ENCODE measurements at regions not wholly inside any gene's neighbourhood (a gene's known extent, or its start where the extent isn't known, plus 50 kb on each side); places are given as distances from the start of the nearest gene placed in this dataset.

DNA sequence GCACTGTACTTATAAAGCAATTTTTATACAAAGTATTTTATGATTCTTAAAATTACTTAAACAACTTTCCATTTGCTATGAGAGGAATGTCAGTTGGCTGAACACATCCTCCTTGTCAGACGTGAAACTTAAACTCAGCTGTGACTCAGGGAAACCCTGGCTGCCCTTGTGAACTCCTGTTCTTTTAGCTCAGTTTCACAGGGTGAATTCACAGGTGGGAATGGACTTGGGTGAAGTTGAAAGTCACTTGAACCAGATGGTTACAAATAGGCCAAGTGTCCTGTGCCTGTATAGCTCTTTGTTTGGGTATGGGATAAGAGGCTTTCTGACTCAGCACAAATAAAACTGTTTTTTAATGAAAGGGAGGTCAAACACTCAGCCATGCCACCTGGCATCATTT lies 67.4 kb upstream of the FAM47B start:
- H3K4me1 Mint-ChIP-seq = no peaks in the 10 kb centered on the region
- 82 to 86% methylated on average over 1 of the region's 1 CpG for WGBS, 2 experiments (ENCODE audit: insufficient coverage in 1 of 2, insufficient read length in 1 of 2)
- H3K9me3 Mint-ChIP-seq = peaks cover 20% of the 10 kb centered on the region
- H3K27me3 Mint-ChIP-seq (ENCODE audit: insufficient read depth) = no peaks in the 10 kb centered on the region
- no peaks in the 10 kb centered on the region for H3K27me3 ChIP-seq (ENCODE audit: control insufficient read depth, insufficient read depth, low read length, poor library complexity, severe bottlenecking)
- H3K9me3 ChIP-seq (ENCODE audit: control insufficient read depth, low read length) = no peaks in the 10 kb centered on the region
- no peaks in the 10 kb centered on the region for H3K36me3 ChIP-seq (ENCODE audit: control insufficient read depth, insufficient read depth, low read length)
- TF ChIP-seq, protein P1, sequence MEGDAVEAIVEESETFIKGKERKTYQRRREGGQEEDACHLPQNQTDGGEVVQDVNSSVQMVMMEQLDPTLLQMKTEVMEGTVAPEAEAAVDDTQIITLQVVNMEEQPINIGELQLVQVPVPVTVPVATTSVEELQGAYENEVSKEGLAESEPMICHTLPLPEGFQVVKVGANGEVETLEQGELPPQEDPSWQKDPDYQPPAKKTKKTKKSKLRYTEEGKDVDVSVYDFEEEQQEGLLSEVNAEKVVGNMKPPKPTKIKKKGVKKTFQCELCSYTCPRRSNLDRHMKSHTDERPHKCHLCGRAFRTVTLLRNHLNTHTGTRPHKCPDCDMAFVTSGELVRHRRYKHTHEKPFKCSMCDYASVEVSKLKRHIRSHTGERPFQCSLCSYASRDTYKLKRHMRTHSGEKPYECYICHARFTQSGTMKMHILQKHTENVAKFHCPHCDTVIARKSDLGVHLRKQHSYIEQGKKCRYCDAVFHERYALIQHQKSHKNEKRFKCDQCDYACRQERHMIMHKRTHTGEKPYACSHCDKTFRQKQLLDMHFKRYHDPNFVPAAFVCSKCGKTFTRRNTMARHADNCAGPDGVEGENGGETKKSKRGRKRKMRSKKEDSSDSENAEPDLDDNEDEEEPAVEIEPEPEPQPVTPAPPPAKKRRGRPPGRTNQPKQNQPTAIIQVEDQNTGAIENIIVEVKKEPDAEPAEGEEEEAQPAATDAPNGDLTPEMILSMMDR (conservative IDR thresholded peaks at IDR 0.05) = no peak
- no peak overlapping the region for H3K4me3 ChIP-seq (ENCODE audit: low read length)
- H3K36me3 Mint-ChIP-seq (ENCODE audit: low read depth) = no peaks in the 10 kb centered on the region
- no peak overlapping the region for H3K9ac ChIP-seq (ENCODE audit: extremely low read depth, low read length, poor library complexity, severe bottlenecking)
- no peak overlapping the region for H3K4me3 Mint-ChIP-seq
- DNase-seq = no peak
- no peak overlapping the region for H3K27ac ChIP-seq (ENCODE audit: low read depth, low read length)
- H3K27ac Mint-ChIP-seq = no peak overlapping the region
- H3K4me1 ChIP-seq (ENCODE audit: control insufficient read depth, insufficient read depth, low read length) = no peaks in the 10 kb centered on the region

DNA sequence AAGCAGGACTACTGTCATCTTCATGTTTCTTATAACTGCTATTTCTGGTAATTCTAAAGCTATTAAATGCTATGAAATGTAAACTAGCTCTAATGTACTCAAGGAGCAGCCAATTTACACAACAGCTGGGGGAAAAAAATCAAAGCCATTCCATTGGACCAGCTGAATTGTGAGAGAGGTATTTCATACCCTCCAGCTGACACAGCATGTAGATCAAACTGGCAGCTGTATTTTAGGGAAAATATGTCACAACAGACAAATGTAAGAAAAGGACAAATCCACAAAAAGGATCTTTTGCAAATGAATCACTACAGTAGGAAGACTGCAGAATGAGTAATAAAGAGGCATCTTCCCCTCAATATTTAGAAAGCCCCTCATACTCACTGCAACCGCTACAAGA lies 65.2 kb upstream of the FAM47B start:
- DNase-seq = no peak
- TF ChIP-seq, protein P1 (conservative IDR thresholded peaks at IDR 0.05) = no peak
- H3K4me1 ChIP-seq (ENCODE audit: control insufficient read depth, insufficient read depth, low read length) = no peaks in the 10 kb centered on the region
- 88% methylated on average over 1 of the region's 1 CpG; no CpG with 5 or more reads in 1 of the 2 experiments for WGBS, 2 experiments (ENCODE audit: insufficient coverage in 1 of 2, insufficient read length in 1 of 2)
- Mint-ChIP-seq H3K4me1 (no peaks in the 10 kb centered on the region), H3K4me3 (no peak overlapping the region), H3K27me3 (ENCODE audit: insufficient read depth) (no peaks in the 10 kb centered on the region), H3K27ac (no peak overlapping the region), H3K36me3 (ENCODE audit: low read depth) (no peaks in the 10 kb centered on the region), H3K9me3 (no peaks in the 10 kb centered on the region)
- H3K27me3 ChIP-seq (ENCODE audit: control insufficient read depth, insufficient read depth, low read length, poor library complexity, severe bottlenecking) = no peaks in the 10 kb centered on the region
- no peak overlapping the region for H3K27ac ChIP-seq (ENCODE audit: low read depth, low read length)
- H3K9me3 ChIP-seq (ENCODE audit: control insufficient read depth, low read length) = no peaks in the 10 kb centered on the region
- no peak overlapping the region for H3K9ac ChIP-seq (ENCODE audit: extremely low read depth, low read length, poor library complexity, severe bottlenecking)
- no peak overlapping the region for H3K4me3 ChIP-seq (ENCODE audit: low read length)
- no peaks in the 10 kb centered on the region for H3K36me3 ChIP-seq (ENCODE audit: control insufficient read depth, insufficient read depth, low read length)

DNA sequence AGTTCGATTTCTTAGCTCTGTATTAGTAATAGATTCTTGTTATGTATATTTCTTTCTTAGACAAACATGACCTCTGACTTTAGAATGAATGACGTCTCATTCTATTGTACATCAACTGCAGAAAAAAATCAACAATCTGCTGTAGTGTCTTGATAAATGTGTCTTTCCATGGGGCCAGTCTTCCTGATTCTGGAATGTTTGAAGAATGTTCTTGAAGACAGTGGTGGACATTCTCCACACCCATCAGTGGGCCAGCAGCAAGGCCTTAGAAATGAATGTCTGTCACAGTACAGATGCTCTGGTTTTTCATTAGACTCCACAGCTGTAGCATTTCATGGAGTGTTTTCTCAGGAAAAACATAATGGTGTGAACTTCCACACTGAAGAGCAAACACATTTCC lies 63.2 kb upstream of the FAM47B start:
- H3K27me3 ChIP-seq (ENCODE audit: control insufficient read depth, insufficient read depth, low read length, poor library complexity, severe bottlenecking) = no peaks in the 10 kb centered on the region
- H3K4me1 ChIP-seq (ENCODE audit: control insufficient read depth, insufficient read depth, low read length) = no peaks in the 10 kb centered on the region
- no peak overlapping the region for H3K9ac ChIP-seq (ENCODE audit: extremely low read depth, low read length, poor library complexity, severe bottlenecking)
- H3K4me1 Mint-ChIP-seq = no peaks in the 10 kb centered on the region
- no peak overlapping the region for H3K27ac Mint-ChIP-seq
- H3K27ac ChIP-seq (ENCODE audit: low read depth, low read length) = no peak overlapping the region
- WGBS, 2 experiments (ENCODE audit: insufficient coverage in 1 of 2, insufficient read length in 1 of 2) = 100% methylated on average over 1 of the region's 2 CpGs; no CpG with 5 or more reads in 1 of the 2 experiments
- H3K36me3 ChIP-seq (ENCODE audit: control insufficient read depth, insufficient read depth, low read length) = no peaks in the 10 kb centered on the region
- H3K9me3 ChIP-seq (ENCODE audit: control insufficient read depth, low read length) = no peaks in the 10 kb centered on the region
- no peak for DNase-seq
- H3K9me3 Mint-ChIP-seq = no peaks in the 10 kb centered on the region
- H3K4me3 Mint-ChIP-seq = no peak overlapping the region
- no peak overlapping the region for H3K4me3 ChIP-seq (ENCODE audit: low read length)
- H3K27me3 Mint-ChIP-seq (ENCODE audit: insufficient read depth) = no peaks in the 10 kb centered on the region
- TF ChIP-seq, protein P1 (conservative IDR thresholded peaks at IDR 0.05) = no peak
- no peaks in the 10 kb centered on the region for H3K36me3 Mint-ChIP-seq (ENCODE audit: low read depth)
